ENCODE measurements at regions not wholly inside any gene's neighbourhood (a gene's known extent, or its start where the extent isn't known, plus 50 kb on each side); places are given as distances from the start of the nearest gene placed in this dataset.

DNA sequence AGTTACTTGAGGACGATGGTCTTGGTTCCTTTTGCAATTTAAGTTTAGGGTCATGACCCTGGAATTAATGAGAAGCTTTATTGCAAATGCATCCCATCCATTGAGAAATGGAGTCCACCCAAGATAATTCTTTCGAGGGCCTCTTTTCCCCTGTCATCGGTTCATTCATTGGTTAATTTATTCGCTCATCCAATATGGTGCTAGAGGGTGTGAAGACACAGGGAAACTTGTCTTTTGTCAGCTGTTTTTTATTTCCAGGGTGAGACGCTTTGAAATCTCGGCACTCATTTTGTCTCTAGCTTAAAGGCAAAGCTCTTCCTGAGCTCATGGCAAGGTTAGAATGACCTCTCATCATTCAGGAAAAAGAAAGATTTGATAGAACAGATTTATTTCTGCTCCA, 464.2 kb upstream of the EEF2KMT start:
- TF ChIP-seq, protein P1, sequence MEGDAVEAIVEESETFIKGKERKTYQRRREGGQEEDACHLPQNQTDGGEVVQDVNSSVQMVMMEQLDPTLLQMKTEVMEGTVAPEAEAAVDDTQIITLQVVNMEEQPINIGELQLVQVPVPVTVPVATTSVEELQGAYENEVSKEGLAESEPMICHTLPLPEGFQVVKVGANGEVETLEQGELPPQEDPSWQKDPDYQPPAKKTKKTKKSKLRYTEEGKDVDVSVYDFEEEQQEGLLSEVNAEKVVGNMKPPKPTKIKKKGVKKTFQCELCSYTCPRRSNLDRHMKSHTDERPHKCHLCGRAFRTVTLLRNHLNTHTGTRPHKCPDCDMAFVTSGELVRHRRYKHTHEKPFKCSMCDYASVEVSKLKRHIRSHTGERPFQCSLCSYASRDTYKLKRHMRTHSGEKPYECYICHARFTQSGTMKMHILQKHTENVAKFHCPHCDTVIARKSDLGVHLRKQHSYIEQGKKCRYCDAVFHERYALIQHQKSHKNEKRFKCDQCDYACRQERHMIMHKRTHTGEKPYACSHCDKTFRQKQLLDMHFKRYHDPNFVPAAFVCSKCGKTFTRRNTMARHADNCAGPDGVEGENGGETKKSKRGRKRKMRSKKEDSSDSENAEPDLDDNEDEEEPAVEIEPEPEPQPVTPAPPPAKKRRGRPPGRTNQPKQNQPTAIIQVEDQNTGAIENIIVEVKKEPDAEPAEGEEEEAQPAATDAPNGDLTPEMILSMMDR (conservative IDR thresholded peaks at IDR 0.05; ENCODE audit: low read length) = no peak
- TF ChIP-seq EZH2phosphoT487 (IDR thresholded peaks at IDR 0.05; ENCODE audit: borderline replicate concordance, low read depth, low read length) = no peak
